Stomach (tissue), 4 donors: ENCODE measurements at regions not wholly inside any gene's neighbourhood (a gene's known extent, or its start where the extent isn't known, plus 50 kb on each side); places are given as distances from the start of the nearest gene placed in this dataset.

Experiments
- EP300 ChIP-seq: sonication (generic); formaldehyde crosslinking; IDR thresholded peaks from one replicate; pipeline ENCODE4 v1.6.1; 2017; ENCODE audit warnings: antibody characterized with exemption
- POLR2A ChIP-seq, 4 donors: fragments of 450-650 bp; IDR thresholded peaks; one replicate each; pipeline ENCODE4 v1.6.1; 2016; ENCODE audit warnings: antibody characterized with exemption in 4 of 4, control low read depth in 2 of 4, mild to moderate bottlenecking in 1 of 4, moderate library complexity in 1 of 4
- POLR2AphosphoS5 ChIP-seq, 3 donors: sonication (generic); formaldehyde crosslinking; IDR thresholded peaks; one replicate each; pipeline ENCODE4 v1.6.1; 2016; ENCODE audit warnings: antibody characterized with exemption in 3 of 3
- TF ChIP-seq, protein P1 (sequence below), 7 experiments: fragments of 450-650 bp in 4 of 7; fragments of 200-600 bp in 3 of 7; sonication (generic) in 3 of 7; IDR thresholded peaks; one replicate each; pipeline ENCODE4 v1.5.1; 2016 to 2019; ENCODE audit warnings: antibody characterized with exemption in 7 of 7, control low read depth in 2 of 7, mild to moderate bottlenecking in 1 of 7

DNA sequence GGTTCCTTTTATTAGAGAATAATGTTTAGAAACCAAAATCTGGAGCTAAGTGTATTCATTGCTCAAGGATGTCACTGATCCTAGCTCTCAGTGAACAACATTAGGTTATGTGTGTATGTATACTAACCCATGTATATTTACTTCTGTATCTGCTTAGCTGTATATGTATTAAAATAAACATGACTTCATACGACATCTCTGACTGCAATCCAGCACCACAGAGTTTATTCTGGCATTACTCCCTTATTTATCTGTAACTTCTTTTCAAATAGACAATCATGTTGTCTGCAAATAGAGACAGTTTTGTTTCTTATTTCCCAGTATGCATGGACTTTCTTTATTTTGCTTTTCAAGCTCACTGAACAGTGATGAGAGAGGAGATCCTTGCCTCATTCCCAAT is 441.0 kb upstream of the NFE2L3 start:
- TF ChIP-seq POLR2A (IDR thresholded peaks at IDR 0.05) (no peak), POLR2AphosphoS5 (IDR thresholded peaks at IDR 0.05) (no peak), EP300 (no peak)
- TF ChIP-seq, protein P1, sequence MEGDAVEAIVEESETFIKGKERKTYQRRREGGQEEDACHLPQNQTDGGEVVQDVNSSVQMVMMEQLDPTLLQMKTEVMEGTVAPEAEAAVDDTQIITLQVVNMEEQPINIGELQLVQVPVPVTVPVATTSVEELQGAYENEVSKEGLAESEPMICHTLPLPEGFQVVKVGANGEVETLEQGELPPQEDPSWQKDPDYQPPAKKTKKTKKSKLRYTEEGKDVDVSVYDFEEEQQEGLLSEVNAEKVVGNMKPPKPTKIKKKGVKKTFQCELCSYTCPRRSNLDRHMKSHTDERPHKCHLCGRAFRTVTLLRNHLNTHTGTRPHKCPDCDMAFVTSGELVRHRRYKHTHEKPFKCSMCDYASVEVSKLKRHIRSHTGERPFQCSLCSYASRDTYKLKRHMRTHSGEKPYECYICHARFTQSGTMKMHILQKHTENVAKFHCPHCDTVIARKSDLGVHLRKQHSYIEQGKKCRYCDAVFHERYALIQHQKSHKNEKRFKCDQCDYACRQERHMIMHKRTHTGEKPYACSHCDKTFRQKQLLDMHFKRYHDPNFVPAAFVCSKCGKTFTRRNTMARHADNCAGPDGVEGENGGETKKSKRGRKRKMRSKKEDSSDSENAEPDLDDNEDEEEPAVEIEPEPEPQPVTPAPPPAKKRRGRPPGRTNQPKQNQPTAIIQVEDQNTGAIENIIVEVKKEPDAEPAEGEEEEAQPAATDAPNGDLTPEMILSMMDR (IDR thresholded peaks at IDR 0.05), result no peak
